Testis (tissue), 2 donors: ENCODE measurements at regions not wholly inside any gene's neighbourhood (a gene's known extent, or its start where the extent isn't known, plus 50 kb on each side); places are given as distances from the start of the nearest gene placed in this dataset.

Experiments used
- DNase-seq: peaks from one replicate; pipeline ENCODE4 v3.0.0-alpha.2; 2019
- H3K27ac ChIP-seq, 2 donors: fragments of 200-600 bp; sonication (generic); one replicate each; pipeline ENCODE4 v1.5.1; 2019
- H3K27me3 ChIP-seq: fragments of 200-600 bp; sonication (generic); one replicate; pipeline ENCODE4 v1.5.1; 2019
- H3K36me3 ChIP-seq: fragments of 200-600 bp; sonication (generic); one replicate; pipeline ENCODE4 v1.5.1; 2017; ENCODE audit warnings: low read depth; ENCODE audit errors: missing control alignments
- H3K4me1 ChIP-seq: fragments of 200-600 bp; sonication (generic); one replicate; pipeline ENCODE4 v1.5.1; 2019
- H3K4me3 ChIP-seq, 2 donors: fragments of 200-600 bp; sonication (generic); one replicate each; pipeline ENCODE4 v1.5.1; 2017 to 2019
- H3K9me3 ChIP-seq: fragments of 200-600 bp; sonication (generic); one replicate; pipeline ENCODE4 v1.5.1; 2017
- POLR2A ChIP-seq: fragments of 450-650 bp; IDR thresholded peaks from one replicate; pipeline ENCODE4 v1.6.1; 2017; ENCODE audit warnings: antibody characterized with exemption, mild to moderate bottlenecking, moderate library complexity
- WGBS, 2 donors: methylation state at CpG; one replicate each; pipeline ENCODE4 v1.1.5; 2018; 5-methylcytosine and 5-hydroxymethylcytosine counted together
- intact Hi-C: fragments of 100-400 bp; cut with DNase I; formaldehyde crosslinking; loops from one replicate; pipeline ENCODE4 v1.15.1; 2023; ENCODE audit warnings: low total_unique reads
- TF ChIP-seq, protein P1 (sequence below), 3 experiments: fragments of 450-650 bp in 2 of 3; fragments of 200-600 bp in 1 of 3; sonication (generic) in 1 of 3; IDR thresholded peaks; one replicate each; pipeline ENCODE4 v1.5.1; 2016 to 2019; ENCODE audit warnings: antibody characterized with exemption in 3 of 3, mild to moderate bottlenecking in 2 of 3, moderate library complexity in 1 of 3

DNA sequence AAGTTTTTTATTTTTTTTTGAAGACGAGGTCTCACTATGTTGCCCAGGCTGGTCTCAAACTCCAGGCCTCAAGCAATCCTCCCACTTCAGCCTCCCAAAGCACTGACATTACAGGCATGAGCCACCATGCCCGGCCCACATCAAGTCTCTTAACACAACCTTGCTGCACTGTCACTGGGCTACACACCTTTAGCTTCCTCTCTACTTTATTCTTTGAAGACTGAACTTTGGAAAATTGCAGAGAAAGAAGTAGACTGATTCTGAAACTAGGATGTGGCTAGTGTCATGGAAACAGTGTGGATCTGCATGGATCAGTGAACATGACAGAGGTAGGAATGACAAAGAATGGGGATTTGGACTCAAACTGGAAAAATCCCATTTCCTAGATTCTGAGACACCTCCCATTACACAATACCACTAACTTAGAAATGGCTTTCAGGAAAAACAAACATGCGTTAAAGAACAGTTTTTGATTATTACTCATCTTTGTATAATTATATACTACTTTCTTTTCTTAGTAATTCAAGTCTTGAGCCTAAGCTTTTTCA is 99.6 kb upstream of the SPON1 start:
- no peaks in the 10 kb centered on the region for H3K36me3 ChIP-seq
- 84 to 96% methylated on average over 3 of the region's 3 CpGs for WGBS, 2 donors
- intact Hi-C loops: no loop called here
- H3K4me3 ChIP-seq: no peak overlapping the region
- no peaks in the 10 kb centered on the region for H3K9me3 ChIP-seq
- no peaks in the 10 kb centered on the region for H3K4me1 ChIP-seq
- H3K27me3 ChIP-seq: no peaks in the 10 kb centered on the region
- no peak overlapping the region for H3K27ac ChIP-seq
- no peak for DNase-seq
- TF ChIP-seq POLR2A: no peak
- TF ChIP-seq, protein P1, sequence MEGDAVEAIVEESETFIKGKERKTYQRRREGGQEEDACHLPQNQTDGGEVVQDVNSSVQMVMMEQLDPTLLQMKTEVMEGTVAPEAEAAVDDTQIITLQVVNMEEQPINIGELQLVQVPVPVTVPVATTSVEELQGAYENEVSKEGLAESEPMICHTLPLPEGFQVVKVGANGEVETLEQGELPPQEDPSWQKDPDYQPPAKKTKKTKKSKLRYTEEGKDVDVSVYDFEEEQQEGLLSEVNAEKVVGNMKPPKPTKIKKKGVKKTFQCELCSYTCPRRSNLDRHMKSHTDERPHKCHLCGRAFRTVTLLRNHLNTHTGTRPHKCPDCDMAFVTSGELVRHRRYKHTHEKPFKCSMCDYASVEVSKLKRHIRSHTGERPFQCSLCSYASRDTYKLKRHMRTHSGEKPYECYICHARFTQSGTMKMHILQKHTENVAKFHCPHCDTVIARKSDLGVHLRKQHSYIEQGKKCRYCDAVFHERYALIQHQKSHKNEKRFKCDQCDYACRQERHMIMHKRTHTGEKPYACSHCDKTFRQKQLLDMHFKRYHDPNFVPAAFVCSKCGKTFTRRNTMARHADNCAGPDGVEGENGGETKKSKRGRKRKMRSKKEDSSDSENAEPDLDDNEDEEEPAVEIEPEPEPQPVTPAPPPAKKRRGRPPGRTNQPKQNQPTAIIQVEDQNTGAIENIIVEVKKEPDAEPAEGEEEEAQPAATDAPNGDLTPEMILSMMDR (IDR thresholded peaks at IDR 0.05): no peak

DNA sequence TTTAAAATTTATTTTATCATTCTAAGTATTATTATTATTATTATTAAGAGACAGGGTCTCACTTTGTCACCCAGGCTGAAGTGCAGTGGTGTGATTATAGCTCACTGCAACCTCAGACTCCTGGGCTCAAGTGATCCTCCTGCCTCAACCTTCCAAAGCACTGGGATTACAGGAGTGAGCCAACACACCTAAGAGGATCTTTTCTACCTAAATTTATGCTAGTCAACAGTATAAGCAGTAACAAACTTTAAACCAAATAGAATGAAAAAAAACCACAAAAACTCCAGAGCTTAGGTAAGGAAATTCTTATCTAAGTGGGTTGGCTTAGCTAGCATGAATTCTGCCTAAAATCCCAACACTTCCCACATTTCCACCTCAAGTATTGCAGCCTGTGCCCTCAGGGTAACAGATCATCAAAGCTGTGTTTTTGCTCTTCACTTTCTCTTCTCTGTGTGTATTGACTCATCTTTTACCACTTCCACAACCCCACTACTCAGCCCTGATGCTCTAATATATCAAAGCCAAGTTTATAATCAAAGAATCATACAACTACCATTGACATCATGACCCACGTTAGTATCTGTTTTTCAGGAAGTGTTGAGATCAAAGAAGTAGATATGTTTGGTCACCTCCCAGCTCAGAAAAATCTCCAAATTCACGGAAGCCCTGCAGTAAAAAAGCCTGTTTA is 93.7 kb upstream of the SPON1 start:
- intact Hi-C loops: no loop called here
- H3K27me3 ChIP-seq: no peaks in the 10 kb centered on the region
- no peaks in the 10 kb centered on the region for H3K36me3 ChIP-seq
- H3K27ac ChIP-seq: no peak overlapping the region
- H3K4me1 ChIP-seq: peaks cover 7% of the 10 kb centered on the region
- no peak for DNase-seq
- H3K9me3 ChIP-seq: no peaks in the 10 kb centered on the region
- WGBS, 2 donors: 41 to 66% methylated on average over 2 of the region's 2 CpGs
- H3K4me3 ChIP-seq: no peak overlapping the region
- no peak for TF ChIP-seq POLR2A
- TF ChIP-seq, protein P1 (IDR thresholded peaks at IDR 0.05): no peak

DNA sequence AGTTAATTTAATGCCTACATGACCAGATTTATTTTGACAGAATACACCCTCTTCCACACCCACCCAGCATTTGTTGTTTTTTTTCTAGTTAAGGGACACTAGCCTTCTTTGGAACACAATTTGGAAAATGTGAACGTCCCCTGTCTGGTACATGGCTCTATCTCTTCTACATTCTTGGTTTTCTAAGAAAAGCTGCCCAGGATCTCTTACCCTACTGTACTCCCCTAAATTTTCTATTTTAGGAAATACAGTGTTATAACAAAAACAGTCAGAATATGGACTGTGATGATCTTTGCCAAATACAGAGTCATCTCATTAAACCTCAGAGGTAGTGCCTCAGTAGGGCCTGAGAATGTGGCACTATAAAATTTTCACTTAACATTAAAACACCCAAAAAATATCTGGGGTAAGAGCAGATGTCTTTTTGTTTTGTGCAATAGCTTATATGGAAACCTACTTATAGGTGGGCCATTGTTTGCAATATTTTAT is 93.1 kb upstream of the SPON1 start:
- 50 to 62% methylated on average over 1 of the region's 1 CpG for WGBS, 2 donors
- H3K9me3 ChIP-seq: no peaks in the 10 kb centered on the region
- intact Hi-C loops: no loop called here
- no peak for TF ChIP-seq POLR2A
- TF ChIP-seq, protein P1 (IDR thresholded peaks at IDR 0.05): no peak
- H3K27ac ChIP-seq: no peak overlapping the region
- H3K4me1 ChIP-seq: peaks cover 7% of the 10 kb centered on the region
- no peaks in the 10 kb centered on the region for H3K27me3 ChIP-seq
- H3K4me3 ChIP-seq: no peak overlapping the region
- DNase-seq: no peak
- H3K36me3 ChIP-seq: no peaks in the 10 kb centered on the region

DNA sequence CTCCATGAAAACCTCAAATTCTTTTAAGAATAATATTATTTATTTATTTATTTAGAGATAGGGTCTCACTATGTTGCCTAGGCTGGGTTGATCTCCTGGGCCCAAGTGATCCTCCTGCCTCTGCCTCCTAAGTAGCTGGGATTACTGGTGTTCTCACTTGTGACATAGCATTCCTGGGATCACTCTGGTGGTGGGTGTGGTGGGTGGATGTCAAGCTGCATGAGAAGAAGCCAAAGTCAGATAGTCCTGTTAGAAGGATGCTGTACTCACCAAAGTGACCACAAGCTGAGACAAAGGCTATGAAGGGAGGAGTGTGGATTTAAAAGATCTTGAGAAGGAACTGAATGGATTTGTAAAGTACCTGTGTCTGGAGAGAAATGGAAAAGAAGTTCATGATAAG is 87.9 kb upstream of the SPON1 start:
- DNase-seq: no peak
- TF ChIP-seq POLR2A: no peak
- TF ChIP-seq, protein P1 (IDR thresholded peaks at IDR 0.05): no peak
- Histone ChIP-seq H3K27ac (no peak overlapping the region), H3K4me1 (peaks cover 7% of the 10 kb centered on the region), H3K4me3 (no peak overlapping the region), H3K27me3 (no peaks in the 10 kb centered on the region), H3K9me3 (no peaks in the 10 kb centered on the region), H3K36me3 (no peaks in the 10 kb centered on the region)
- intact Hi-C loops: no loop called here

DNA sequence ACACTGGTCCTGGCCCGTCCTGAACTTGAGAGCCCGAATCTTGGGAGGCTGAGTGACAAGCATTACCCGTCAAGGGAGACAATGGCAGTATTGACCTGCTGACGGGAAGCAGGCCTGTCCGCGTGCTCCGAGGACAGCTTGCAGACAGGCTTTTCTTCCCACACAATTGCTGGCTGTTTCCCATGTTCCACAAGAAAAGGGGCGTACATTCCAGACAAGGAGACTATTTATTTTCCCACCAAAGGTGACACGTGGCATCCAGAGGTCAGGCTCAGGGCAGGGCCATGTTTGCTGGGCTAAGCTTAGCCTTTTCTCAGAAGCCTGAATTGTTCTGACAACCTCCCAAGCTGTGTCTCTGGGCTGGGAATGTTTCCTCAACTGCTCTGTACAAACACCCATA is 86.9 kb upstream of the SPON1 start:
- Histone ChIP-seq H3K36me3 (no peaks in the 10 kb centered on the region), H3K9me3 (no peaks in the 10 kb centered on the region)
- no peak for DNase-seq

More for the DNA sequence above, 86.9 kb upstream of the SPON1 start:
- Histone ChIP-seq H3K27me3 (no peaks in the 10 kb centered on the region), H3K27ac (no peak overlapping the region), H3K4me3 (no peak overlapping the region), H3K4me1 (peaks cover 7% of the 10 kb centered on the region)
- WGBS, 2 donors: 68 to 72% methylated on average over 9 of the region's 9 CpGs
- TF ChIP-seq, protein P1 (IDR thresholded peaks at IDR 0.05): no peak
- no peak for TF ChIP-seq POLR2A
- intact Hi-C loops: no loop called here
